Astrocyte (in vitro differentiated cells and primary cell): ENCODE measurements at regions not wholly inside any gene's neighbourhood (a gene's known extent, or its start where the extent isn't known, plus 50 kb on each side); places are given as distances from the start of the nearest gene placed in this dataset.

Experiments used
- DNase-seq: peaks from one replicate; pipeline ENCODE4 v3.0.0-alpha.2; 2010; ENCODE audit warnings: low read depth
- FAIRE-seq: peaks from 2 replicates; lab custom pipeline; 2011; peaks lifted over from hg19 to GRCh38; lab: Jason Lieb, UNC
- H2AFZ ChIP-seq: 2 replicates; pipeline ENCODE4 v1.6.0; 2012; ENCODE audit warnings: low read depth, low read length, inconsistent platforms
- H3K27ac ChIP-seq: 2 replicates; pipeline ENCODE4 v1.5.1; 2011; ENCODE audit warnings: low read depth, low read length, inconsistent platforms
- H3K27me3 ChIP-seq: 2 replicates; pipeline ENCODE4 v1.6.0; 2011; ENCODE audit warnings: low read length, inconsistent platforms; ENCODE audit not compliant: insufficient read depth
- H3K36me3 ChIP-seq: 2 replicates; pipeline ENCODE4 v1.5.1; 2011; ENCODE audit warnings: low read length, inconsistent platforms; ENCODE audit not compliant: insufficient read depth
- H3K4me1 ChIP-seq: 2 replicates; pipeline ENCODE4 v1.5.1; 2011; ENCODE audit warnings: low read length, inconsistent platforms; ENCODE audit not compliant: insufficient read depth
- H3K4me2 ChIP-seq: 2 replicates; pipeline ENCODE4 v1.6.0; 2012; ENCODE audit warnings: low read length, inconsistent platforms
- H3K4me3 ChIP-seq: 2 replicates; pipeline ENCODE4 v1.5.1; 2011; ENCODE audit warnings: low read depth, mild to moderate bottlenecking, low read length, inconsistent platforms; ENCODE audit not compliant: insufficient read depth
- H3K79me2 ChIP-seq: 2 replicates; pipeline ENCODE4 v1.6.0; 2012; ENCODE audit warnings: mild to moderate bottlenecking, low read length, inconsistent platforms; ENCODE audit not compliant: insufficient read depth
- H3K9ac ChIP-seq: 2 replicates; pipeline ENCODE4 v1.6.0; 2012; ENCODE audit warnings: mild to moderate bottlenecking, low read length, inconsistent platforms
- H3K9me3 ChIP-seq: 2 replicates; pipeline ENCODE4 v1.5.1; 2012; ENCODE audit warnings: low read depth, mild to moderate bottlenecking, low read length, inconsistent platforms; ENCODE audit not compliant: insufficient read depth
- H4K20me1 ChIP-seq: 2 replicates; pipeline ENCODE4 v1.6.0; 2012; ENCODE audit warnings: low read length, inconsistent platforms; ENCODE audit not compliant: insufficient read depth
- H3K27ac Mint-ChIP-seq: one replicate; pipeline ENCODE4 v1.8.0; 2021; ENCODE audit warnings: mild to moderate bottlenecking, mixed read lengths; ENCODE audit not compliant: unreplicated experiment
- H3K27me3 Mint-ChIP-seq: one replicate; pipeline ENCODE4 v1.8.0; 2021; ENCODE audit warnings: low read depth, mixed read lengths; ENCODE audit not compliant: unreplicated experiment
- H3K36me3 Mint-ChIP-seq: one replicate; pipeline ENCODE4 v1.8.0; 2021; ENCODE audit warnings: low read depth, mixed read lengths; ENCODE audit not compliant: unreplicated experiment
- H3K4me1 Mint-ChIP-seq: one replicate; pipeline ENCODE4 v1.8.0; 2021; ENCODE audit warnings: low read depth, mixed read lengths; ENCODE audit not compliant: unreplicated experiment
- H3K4me3 Mint-ChIP-seq: one replicate; pipeline ENCODE4 v1.8.0; 2021; ENCODE audit warnings: mild to moderate bottlenecking, moderate library complexity, mixed read lengths; ENCODE audit not compliant: unreplicated experiment
- H3K9me3 Mint-ChIP-seq: one replicate; pipeline ENCODE4 v1.8.0; 2021; ENCODE audit warnings: mild to moderate bottlenecking, mixed read lengths; ENCODE audit not compliant: unreplicated experiment
- CTCF ChIP-seq: IDR thresholded peaks from 2 replicates; pipeline ENCODE4 v1.5.1; 2011; ENCODE audit warnings: low read depth, mild to moderate bottlenecking, inconsistent platforms, low read length, moderate library complexity; ENCODE audit not compliant: insufficient read depth
- EZH2 ChIP-seq: IDR thresholded peaks from 2 replicates; pipeline ENCODE4 v1.6.1; 2012; ENCODE audit warnings: mild to moderate bottlenecking, low read length, inconsistent platforms; ENCODE audit not compliant: insufficient read depth

- no peak overlapping the region for H3K4me2 ChIP-seq
- H3K36me3 Mint-ChIP-seq: no peaks in the 10 kb centered on the region
- DNase-seq: no peak
- H3K4me3 ChIP-seq: no peak overlapping the region
- peaks cover 2% of the 10 kb centered on the region for H3K9me3 Mint-ChIP-seq
- no peaks in the 10 kb centered on the region for H3K27me3 Mint-ChIP-seq
- H3K79me2 ChIP-seq: no peaks in the 10 kb centered on the region
- H3K27ac Mint-ChIP-seq: no peak overlapping the region
- no peaks in the 10 kb centered on the region for H3K36me3 ChIP-seq
- FAIRE-seq: no peak
- no peak overlapping the region for H3K4me3 Mint-ChIP-seq
- H2AFZ ChIP-seq: no peak overlapping the region
- no peaks in the 10 kb centered on the region for H3K27me3 ChIP-seq
- H4K20me1 ChIP-seq: no peaks in the 10 kb centered on the region
- no peak overlapping the region for H3K9ac ChIP-seq
- no peaks in the 10 kb centered on the region for H3K4me1 ChIP-seq
- H3K4me1 Mint-ChIP-seq: no peaks in the 10 kb centered on the region
- H3K9me3 ChIP-seq: no peaks in the 10 kb centered on the region
- TF ChIP-seq CTCF: no peak
- no peak for TF ChIP-seq EZH2
- H3K27ac ChIP-seq: no peak overlapping the region
Observed at GRCh38 chr18:73662421-73662820, 485.2 kb downstream of the FBXO15 start.

GRCh38 chr18:73660931-73661856 is 486.4 kb downstream of the FBXO15 start:
- Mint-ChIP-seq H3K4me1 (no peaks in the 10 kb centered on the region), H3K4me3 (no peak overlapping the region), H3K27ac (no peak overlapping the region), H3K9me3 (peaks cover 2% of the 10 kb centered on the region), H3K36me3 (no peaks in the 10 kb centered on the region), H3K27me3 (no peaks in the 10 kb centered on the region)
- Histone ChIP-seq H3K4me2 (no peak overlapping the region), H3K79me2 (no peaks in the 10 kb centered on the region), H3K27me3 (no peaks in the 10 kb centered on the region), H4K20me1 (no peaks in the 10 kb centered on the region), H2AFZ (no peak overlapping the region), H3K9me3 (no peaks in the 10 kb centered on the region), H3K4me1 (no peaks in the 10 kb centered on the region), H3K4me3 (no peak overlapping the region), H3K36me3 (no peaks in the 10 kb centered on the region), H3K27ac (no peak overlapping the region), H3K9ac (no peak overlapping the region)
- FAIRE-seq (no peak), DNase-seq (no peak)
- TF ChIP-seq CTCF (no peak), EZH2 (no peak)

- Histone ChIP-seq H3K9me3 (no peaks in the 10 kb centered on the region), H4K20me1 (no peaks in the 10 kb centered on the region), H3K4me2 (no peak overlapping the region), H3K79me2 (no peaks in the 10 kb centered on the region), H3K27ac (no peak overlapping the region), H2AFZ (no peak overlapping the region), H3K9ac (no peak overlapping the region), H3K4me1 (no peaks in the 10 kb centered on the region), H3K27me3 (no peaks in the 10 kb centered on the region), H3K36me3 (no peaks in the 10 kb centered on the region), H3K4me3 (no peak overlapping the region)
- no peak overlapping the region for H3K27ac Mint-ChIP-seq
- no peaks in the 10 kb centered on the region for H3K9me3 Mint-ChIP-seq
- no peak for TF ChIP-seq EZH2
- TF ChIP-seq CTCF: no peak
- H3K27me3 Mint-ChIP-seq: no peaks in the 10 kb centered on the region
- DNase-seq: no peak
- H3K36me3 Mint-ChIP-seq: no peaks in the 10 kb centered on the region
- H3K4me1 Mint-ChIP-seq: no peaks in the 10 kb centered on the region
- no peak for FAIRE-seq
- H3K4me3 Mint-ChIP-seq: no peak overlapping the region
Observed at GRCh38 chr18:73656691-73657090, 490.9 kb downstream of the FBXO15 start.
